Smooth muscle cell (in vitro differentiated cells): ENCODE measurements at regions not wholly inside any gene's neighbourhood (a gene's known extent, or its start where the extent isn't known, plus 50 kb on each side); places are given as distances from the start of the nearest gene placed in this dataset.

Experiments used
- DNase-seq: peaks from one replicate; lab custom pipeline; 2025; ENCODE audit not compliant: unreplicated experiment; lab: John Stamatoyannopoulos, UW
- H2AFZ ChIP-seq: fragments of 200-600 bp; sonication (generic); 2 replicates; pipeline ENCODE4 v1.6.0; 2016; ENCODE audit warnings: antibody characterized with exemption, low read depth, mild to moderate bottlenecking
- H3F3A ChIP-seq: fragments of 200-600 bp; sonication (generic); 2 replicates; pipeline ENCODE4 v1.6.0; 2017; ENCODE audit warnings: antibody characterized with exemption, low read depth
- H3K27ac ChIP-seq: fragments of 200-600 bp; sonication (generic); 2 replicates; pipeline ENCODE4 v1.5.1; 2016; ENCODE audit warnings: low read depth, mild to moderate bottlenecking
- H3K27me3 ChIP-seq: fragments of 200-600 bp; sonication (generic); 2 replicates; pipeline ENCODE4 v1.6.1; 2016; ENCODE audit warnings: low read depth, mild to moderate bottlenecking
- H3K36me3 ChIP-seq: fragments of 200-600 bp; sonication (generic); 2 replicates; pipeline ENCODE4 v1.5.1; 2016; ENCODE audit warnings: low read depth
- H3K4me1 ChIP-seq: fragments of 200-600 bp; sonication (generic); 2 replicates; pipeline ENCODE4 v1.5.1; 2016; ENCODE audit warnings: low read depth
- H3K4me2 ChIP-seq: fragments of 200-600 bp; sonication (generic); 2 replicates; pipeline ENCODE4 v1.6.0; 2016; ENCODE audit warnings: mild to moderate bottlenecking
- H3K4me3 ChIP-seq: fragments of 200-600 bp; sonication (generic); 2 replicates; pipeline ENCODE4 v1.5.1; 2016; ENCODE audit warnings: mild to moderate bottlenecking
- H3K79me2 ChIP-seq: fragments of 200-600 bp; sonication (generic); 2 replicates; pipeline ENCODE4 v1.6.0; 2016; ENCODE audit warnings: low read depth, mild to moderate bottlenecking
- H3K9ac ChIP-seq: fragments of 200-600 bp; sonication (generic); 2 replicates; pipeline ENCODE4 v1.6.0; 2016; ENCODE audit warnings: low read depth
- H3K9me3 ChIP-seq: fragments of 200-600 bp; sonication (generic); replicated peaks from 2 replicates; pipeline ENCODE4 v1.5.1; 2016; ENCODE audit warnings: low read depth
- H4K20me1 ChIP-seq: fragments of 200-600 bp; sonication (generic); 2 replicates; pipeline ENCODE4 v1.6.0; 2016; ENCODE audit warnings: low read depth
- CTCF ChIP-seq: fragments of 200-600 bp; sonication (generic); IDR thresholded peaks from 2 replicates; pipeline ENCODE4 v1.5.1; 2017; ENCODE audit warnings: borderline replicate concordance, mild to moderate bottlenecking, antibody characterized with exemption; ENCODE audit not compliant: insufficient read depth, poor library complexity, severe bottlenecking
- WGBS: methylation state at CpG from one replicate; pipeline ENCODE4 v1.1.7; 2016; ENCODE audit warnings: low lambda C conversion rate; 5-methylcytosine and 5-hydroxymethylcytosine counted together

DNA sequence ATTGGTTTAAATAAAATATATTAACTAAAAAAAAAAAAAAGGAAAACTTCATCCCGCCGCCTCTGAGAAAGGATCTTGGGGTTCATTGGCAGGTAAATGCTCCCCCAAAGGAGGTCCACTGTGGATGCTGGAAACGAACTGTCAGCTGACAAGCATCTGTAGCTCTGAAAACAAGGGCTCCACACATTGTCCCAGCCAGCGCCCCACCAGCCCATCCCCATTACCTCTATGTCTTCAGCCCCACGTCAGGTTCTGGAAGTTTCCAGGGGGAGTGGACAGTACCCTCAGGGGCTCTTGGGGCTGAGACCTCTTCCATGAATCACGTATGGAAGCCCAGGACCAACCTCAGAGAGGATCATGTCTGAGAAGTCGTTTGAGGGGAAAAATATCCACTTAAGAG is 66.4 kb upstream of the WNT7B start:
- Histone ChIP-seq H2AFZ (no peak overlapping the region), H3K36me3 (no peaks in the 10 kb centered on the region), H4K20me1 (no peaks in the 10 kb centered on the region), H3F3A (no peaks in the 10 kb centered on the region), H3K4me1 (peaks cover 7% of the 10 kb centered on the region), H3K79me2 (no peaks in the 10 kb centered on the region), H3K27me3 (no peaks in the 10 kb centered on the region), H3K27ac (no peak overlapping the region), H3K9ac (no peak overlapping the region), H3K4me3 (no peak overlapping the region), H3K4me2 (no peak overlapping the region), H3K9me3 (no peaks in the 10 kb centered on the region)
- no peak for TF ChIP-seq CTCF
- DNase-seq = no peak
- WGBS = 91% methylated on average over 7 of the region's 7 CpGs

DNA sequence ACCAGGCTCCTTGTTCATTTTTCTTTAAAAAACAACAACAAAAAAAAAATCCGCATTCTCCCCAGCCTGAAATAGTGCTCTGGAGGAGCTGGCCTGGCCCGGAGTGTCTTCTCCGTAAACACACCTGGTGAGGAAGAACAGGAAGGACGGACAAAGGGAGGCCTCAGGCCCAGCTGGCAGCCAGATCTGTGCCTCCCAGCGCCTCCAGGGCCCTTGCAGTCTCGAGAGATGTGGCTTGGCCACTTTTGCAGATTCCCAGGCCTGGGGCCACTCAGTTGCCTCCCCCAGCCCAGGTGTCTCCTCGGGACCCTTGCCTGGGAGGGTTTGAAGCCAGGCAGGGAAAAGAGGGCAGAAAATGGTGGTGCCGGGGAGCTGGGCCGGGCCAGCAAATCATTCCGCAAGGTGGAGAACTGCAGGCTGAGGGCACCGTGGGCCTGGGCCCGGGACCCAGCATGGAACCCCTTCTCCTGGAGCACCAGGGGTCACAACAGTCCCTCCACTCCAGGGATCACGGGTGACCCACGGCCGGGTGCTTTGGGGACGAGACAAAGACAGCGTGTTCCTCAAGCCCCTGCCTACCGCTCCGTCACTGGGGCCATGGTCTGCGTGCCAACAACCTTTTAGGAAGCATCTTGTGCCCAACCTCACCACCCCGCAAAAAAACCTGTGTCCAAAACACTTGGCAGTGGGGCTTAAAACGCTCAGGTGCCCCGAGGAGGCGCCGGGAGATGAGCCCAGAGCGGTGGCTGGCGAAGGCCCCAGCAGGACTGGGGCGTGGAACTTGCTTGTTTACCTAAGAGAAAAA is 67.1 kb upstream of the WNT7B start:
- no peak for TF ChIP-seq CTCF
- peak overlapping the region; percentile 90 for H3K4me2 ChIP-seq

DNA sequence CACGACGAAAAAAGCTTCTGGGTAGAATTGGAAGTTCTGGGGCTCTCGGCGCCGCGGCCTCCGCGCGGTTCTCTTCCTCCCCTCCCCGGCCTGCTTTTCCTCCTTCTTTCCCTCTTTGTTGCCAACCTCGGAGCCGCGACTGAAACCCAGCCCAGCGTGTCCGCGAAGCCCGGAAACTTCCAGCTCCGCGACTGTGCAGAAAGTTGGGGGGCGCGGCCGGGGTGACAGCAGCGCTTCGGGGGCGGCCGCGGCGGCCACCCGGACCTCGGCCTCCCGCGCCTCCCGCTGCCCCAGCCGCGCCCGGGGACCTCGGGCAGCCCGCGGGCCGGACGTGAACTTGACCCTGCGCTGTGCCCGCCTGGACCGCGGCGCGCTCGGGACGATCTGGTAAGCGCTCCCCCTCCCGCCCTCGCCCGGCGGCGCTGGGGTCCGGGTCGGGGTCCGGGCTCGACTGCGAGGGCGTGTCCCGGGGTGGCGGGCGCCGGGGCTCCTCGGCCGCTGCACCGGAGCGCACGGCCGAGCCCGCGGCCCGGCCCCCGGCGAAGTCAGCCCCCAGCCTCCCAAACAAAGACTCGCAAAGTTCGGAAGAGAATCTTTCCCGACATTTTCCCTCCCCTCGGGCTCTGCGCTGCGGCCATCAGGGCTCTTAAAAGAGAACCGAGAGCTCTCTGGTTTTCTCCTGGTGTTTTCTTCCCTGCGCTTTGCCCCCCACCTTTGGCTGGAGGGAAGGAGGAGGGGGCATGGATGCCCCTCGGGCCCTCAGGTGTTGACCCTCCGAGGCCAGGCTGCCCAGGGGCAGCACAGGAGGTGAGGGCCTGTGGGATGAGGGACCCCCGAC is 67.9 kb upstream of the WNT7B start:
- TF ChIP-seq CTCF = no peak
- no peaks in the 10 kb centered on the region for H3K79me2 ChIP-seq
- no peak overlapping the region for H3K27ac ChIP-seq
- no peaks in the 10 kb centered on the region for H3K36me3 ChIP-seq
- WGBS = 17% methylated on average over 42 of the region's 87 CpGs
- DNase-seq = no peak
- H3K9ac ChIP-seq = peak overlapping the region; percentile 57
- peaks cover 7% of the 10 kb centered on the region for H3K4me1 ChIP-seq
- peak overlapping the region; percentile 90 for H3K4me2 ChIP-seq
- no peaks in the 10 kb centered on the region for H3F3A ChIP-seq
- H4K20me1 ChIP-seq = no peaks in the 10 kb centered on the region
- H3K4me3 ChIP-seq = peak overlapping the region; percentile 60
- H3K27me3 ChIP-seq = no peaks in the 10 kb centered on the region
- H2AFZ ChIP-seq = peak overlapping the region; percentile 84
- no peaks in the 10 kb centered on the region for H3K9me3 ChIP-seq

More for the DNA sequence above, 67.1 kb upstream of the WNT7B start:
- Histone ChIP-seq H4K20me1 (no peaks in the 10 kb centered on the region), H3K9ac (peak overlapping the region; percentile 57), H3K27me3 (no peaks in the 10 kb centered on the region), H3K36me3 (no peaks in the 10 kb centered on the region), H3F3A (no peaks in the 10 kb centered on the region), H3K79me2 (no peaks in the 10 kb centered on the region), H3K27ac (no peak overlapping the region), H2AFZ (peak overlapping the region; percentile 84), H3K9me3 (no peaks in the 10 kb centered on the region), H3K4me1 (peaks cover 7% of the 10 kb centered on the region), H3K4me3 (peak overlapping the region; percentile 60)
- 79% methylated on average over 28 of the region's 28 CpGs for WGBS
- DNase-seq = no peak
